Stomach (tissue), 8 donors: ENCODE measurements at regions not wholly inside any gene's neighbourhood (a gene's known extent, or its start where the extent isn't known, plus 50 kb on each side); places are given as distances from the start of the nearest gene placed in this dataset.

Experiments
- DNase-seq, 2 donors: peaks; one replicate each; pipeline versions ENCODE4 v3.0.0 to v3.0.0-alpha.2; 2013 to 2019
- H3K27ac ChIP-seq, 5 donors: fragments of 200-600 bp in 4 of 5; sonication (generic) in 4 of 5; one replicate each; pipeline ENCODE4 v1.5.1; 2013 to 2019; ENCODE audit warnings: mild to moderate bottlenecking in 1 of 5, moderate library complexity in 1 of 5
- H3K27me3 ChIP-seq, 3 donors: fragments of 200-600 bp; sonication (generic); one replicate each; pipeline ENCODE4 v1.5.1; 2017 to 2019; ENCODE audit warnings: mixed run types in 1 of 3
- H3K36me3 ChIP-seq, 4 donors: fragments of 200-600 bp; sonication (generic); 1 replicate in 3 of 4; 2 replicates in 1 of 4; pipeline ENCODE4 v1.5.1; 2016 to 2019
- H3K4me1 ChIP-seq, 4 donors: fragments of 200-600 bp; sonication (generic); one replicate each; pipeline ENCODE4 v1.5.1; 2016 to 2019
- H3K4me3 ChIP-seq, 4 donors: fragments of 200-600 bp; sonication (generic) in 3 of 4; one replicate each; pipeline ENCODE4 v1.5.1; 2016 to 2019; ENCODE audit warnings: mild to moderate bottlenecking in 1 of 4
- H3K9me3 ChIP-seq, 4 donors: fragments of 200-600 bp; sonication (generic); one replicate each; pipeline ENCODE4 v1.5.1; 2016 to 2019
- EP300 ChIP-seq: sonication (generic); formaldehyde crosslinking; IDR thresholded peaks from one replicate; pipeline ENCODE4 v1.6.1; 2017; ENCODE audit warnings: antibody characterized with exemption
- POLR2A ChIP-seq, 4 donors: fragments of 450-650 bp; IDR thresholded peaks; one replicate each; pipeline ENCODE4 v1.6.1; 2016; ENCODE audit warnings: antibody characterized with exemption in 4 of 4, control low read depth in 2 of 4, mild to moderate bottlenecking in 1 of 4, moderate library complexity in 1 of 4
- POLR2AphosphoS5 ChIP-seq, 3 donors: sonication (generic); formaldehyde crosslinking; IDR thresholded peaks; one replicate each; pipeline ENCODE4 v1.6.1; 2016; ENCODE audit warnings: antibody characterized with exemption in 3 of 3
- WGBS, 5 donors: extraction: QIAGEN DNeasy Blood & Tissue Kit in 3 of 5; methylation state at CpG; one replicate each; pipeline versions ENCODE4 v1.1.5 to v1.1.7; 2013 to 2018; 5-methylcytosine and 5-hydroxymethylcytosine counted together
- intact Hi-C: fragments of 100-400 bp; cut with DNase I; formaldehyde crosslinking; loops from one replicate; pipeline ENCODE4 v1.15.1; 2023; ENCODE audit warnings: low total_unique reads
- TF ChIP-seq, protein P1 (sequence below), 7 experiments: fragments of 450-650 bp in 4 of 7; fragments of 200-600 bp in 3 of 7; sonication (generic) in 3 of 7; IDR thresholded peaks; one replicate each; pipeline ENCODE4 v1.5.1; 2016 to 2019; ENCODE audit warnings: antibody characterized with exemption in 7 of 7, control low read depth in 2 of 7, mild to moderate bottlenecking in 1 of 7
- donor health status: healthy with polysubstance abuse.
- donor health status: Bipolar disorder and iron deficiency.
- donor health status: healthy.

DNA sequence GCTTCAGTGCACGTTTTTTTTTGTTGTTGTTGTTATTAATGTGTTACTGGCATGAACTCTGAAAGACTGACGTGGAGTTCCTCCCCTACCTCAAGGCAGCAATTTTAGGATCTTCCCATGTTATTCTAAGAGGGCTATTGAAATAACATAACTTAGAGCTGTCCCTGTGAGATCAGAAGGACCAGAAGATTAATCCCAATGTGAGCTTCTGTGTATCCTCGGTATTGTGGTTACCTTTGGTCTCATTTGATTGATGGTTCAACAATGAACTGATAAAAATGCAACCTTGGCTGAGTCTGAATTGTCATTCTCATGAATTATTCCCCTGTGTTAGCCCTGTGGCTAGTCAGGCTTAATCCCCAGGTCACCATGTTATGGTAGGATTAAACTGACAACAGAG lies 394.1 kb downstream of the TRIB2 start:
- Histone ChIP-seq H3K36me3 (no peaks in the 10 kb centered on the region), H3K4me3 (no peak overlapping the region), H3K27ac (no peak overlapping the region), H3K4me1 (no peaks in the 10 kb centered on the region), H3K9me3 (no peaks in the 10 kb centered on the region), H3K27me3 (no peaks in the 10 kb centered on the region)
- DNase-seq: no peak
- 52 to 59% (median 56%) methylated on average over 3 of the region's 3 CpGs for WGBS, 5 donors
- intact Hi-C loops: no loop called here
- no peak for TF ChIP-seq POLR2A (IDR thresholded peaks at IDR 0.05)

- TF ChIP-seq, protein P1, sequence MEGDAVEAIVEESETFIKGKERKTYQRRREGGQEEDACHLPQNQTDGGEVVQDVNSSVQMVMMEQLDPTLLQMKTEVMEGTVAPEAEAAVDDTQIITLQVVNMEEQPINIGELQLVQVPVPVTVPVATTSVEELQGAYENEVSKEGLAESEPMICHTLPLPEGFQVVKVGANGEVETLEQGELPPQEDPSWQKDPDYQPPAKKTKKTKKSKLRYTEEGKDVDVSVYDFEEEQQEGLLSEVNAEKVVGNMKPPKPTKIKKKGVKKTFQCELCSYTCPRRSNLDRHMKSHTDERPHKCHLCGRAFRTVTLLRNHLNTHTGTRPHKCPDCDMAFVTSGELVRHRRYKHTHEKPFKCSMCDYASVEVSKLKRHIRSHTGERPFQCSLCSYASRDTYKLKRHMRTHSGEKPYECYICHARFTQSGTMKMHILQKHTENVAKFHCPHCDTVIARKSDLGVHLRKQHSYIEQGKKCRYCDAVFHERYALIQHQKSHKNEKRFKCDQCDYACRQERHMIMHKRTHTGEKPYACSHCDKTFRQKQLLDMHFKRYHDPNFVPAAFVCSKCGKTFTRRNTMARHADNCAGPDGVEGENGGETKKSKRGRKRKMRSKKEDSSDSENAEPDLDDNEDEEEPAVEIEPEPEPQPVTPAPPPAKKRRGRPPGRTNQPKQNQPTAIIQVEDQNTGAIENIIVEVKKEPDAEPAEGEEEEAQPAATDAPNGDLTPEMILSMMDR (IDR thresholded peaks at IDR 0.05): no peak
- no peak for TF ChIP-seq POLR2AphosphoS5 (IDR thresholded peaks at IDR 0.05)
- no peak for TF ChIP-seq POLR2A (IDR thresholded peaks at IDR 0.05)
- TF ChIP-seq EP300: no peak
- Histone ChIP-seq H3K27ac (no peak overlapping the region), H3K27me3 (no peaks in the 10 kb centered on the region), H3K9me3 (no peaks in the 10 kb centered on the region), H3K4me3 (no peak overlapping the region), H3K4me1 (no peaks in the 10 kb centered on the region), H3K36me3 (no peaks in the 10 kb centered on the region)
- intact Hi-C loops: no loop called here
- DNase-seq: no peak
- 41 to 56% (median 50%) methylated on average over 4 of the region's 4 CpGs for WGBS, 5 donors
Measured at GRCh38 chr2:13113002-13113401, 396.3 kb downstream of the TRIB2 start.

- H3K9me3 ChIP-seq: no peaks in the 10 kb centered on the region
- intact Hi-C loops: no loop called here
- TF ChIP-seq EP300 (no peak), POLR2AphosphoS5 (IDR thresholded peaks at IDR 0.05) (peak in 1 of 3 donors; percentile 24)
- H3K4me1 ChIP-seq: no peaks in the 10 kb centered on the region
- H3K4me3 ChIP-seq: no peak overlapping the region
- no peaks in the 10 kb centered on the region for H3K27me3 ChIP-seq
- WGBS, 5 donors: 3 to 35% (median 8%) methylated on average over 1 of the region's 1 CpG
- H3K27ac ChIP-seq: no peak overlapping the region
- peak in 1 of 2 donors; percentile 62 for DNase-seq
- no peaks in the 10 kb centered on the region for H3K36me3 ChIP-seq
Measured at GRCh38 chr2:13114391-13114790, 397.7 kb downstream of the TRIB2 start.

DNA sequence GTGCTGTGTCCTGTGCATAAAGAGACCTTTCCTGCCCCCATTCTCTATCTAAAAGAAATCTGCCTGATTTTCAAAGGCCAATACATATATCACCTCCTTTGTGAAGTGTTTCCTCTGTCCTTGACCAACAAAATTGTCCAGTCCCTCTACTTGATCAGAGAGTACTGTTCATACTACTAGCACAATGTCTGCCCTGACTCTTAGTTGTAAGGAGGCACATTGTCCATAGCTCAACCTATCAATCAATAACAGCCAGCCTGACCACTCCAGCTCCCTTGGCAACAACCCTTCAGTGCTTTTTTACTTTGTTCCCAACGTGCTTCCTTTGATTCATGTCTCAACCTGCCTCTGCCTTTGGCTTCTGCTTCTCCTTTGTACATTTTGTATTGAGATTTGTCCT lies 398.9 kb downstream of the TRIB2 start:
- Histone ChIP-seq H3K27me3 (no peaks in the 10 kb centered on the region), H3K4me3 (no peak overlapping the region), H3K9me3 (no peaks in the 10 kb centered on the region), H3K4me1 (no peaks in the 10 kb centered on the region), H3K36me3 (no peaks in the 10 kb centered on the region), H3K27ac (no peak overlapping the region)
- WGBS, 5 donors: 31 to 44% (median 39%) methylated on average over 1 of the region's 1 CpG
- no peak for DNase-seq
- intact Hi-C loops: no loop called here
- TF ChIP-seq EP300 (no peak), POLR2AphosphoS5 (IDR thresholded peaks at IDR 0.05) (no peak), POLR2A (IDR thresholded peaks at IDR 0.05) (no peak)
- TF ChIP-seq, protein P1 (IDR thresholded peaks at IDR 0.05): no peak

GRCh38 chr2:13121096-13121495 lies 404.4 kb downstream of the TRIB2 start:
- 74 to 83% (median 79%) methylated on average over 6 of the region's 6 CpGs for WGBS, 5 donors
- no peak overlapping the region for H3K27ac ChIP-seq
- intact Hi-C loops: no loop called here
- H3K27me3 ChIP-seq: no peaks in the 10 kb centered on the region
- H3K4me1 ChIP-seq: no peaks in the 10 kb centered on the region
- no peak overlapping the region for H3K4me3 ChIP-seq
- no peaks in the 10 kb centered on the region for H3K9me3 ChIP-seq
- TF ChIP-seq EP300: no peak
- TF ChIP-seq POLR2A (IDR thresholded peaks at IDR 0.05): no peak
- no peak for TF ChIP-seq POLR2AphosphoS5 (IDR thresholded peaks at IDR 0.05)
- TF ChIP-seq, protein P1 (IDR thresholded peaks at IDR 0.05): no peak
- no peak for DNase-seq
- no peaks in the 10 kb centered on the region for H3K36me3 ChIP-seq
